ENCODE measurements at regions not wholly inside any gene's neighbourhood (a gene's known extent, or its start where the extent isn't known, plus 50 kb on each side); places are given as distances from the start of the nearest gene placed in this dataset.
A peak's percentile ranks its signal among the peaks of the same experiment; 100 is the strongest.

DNA sequence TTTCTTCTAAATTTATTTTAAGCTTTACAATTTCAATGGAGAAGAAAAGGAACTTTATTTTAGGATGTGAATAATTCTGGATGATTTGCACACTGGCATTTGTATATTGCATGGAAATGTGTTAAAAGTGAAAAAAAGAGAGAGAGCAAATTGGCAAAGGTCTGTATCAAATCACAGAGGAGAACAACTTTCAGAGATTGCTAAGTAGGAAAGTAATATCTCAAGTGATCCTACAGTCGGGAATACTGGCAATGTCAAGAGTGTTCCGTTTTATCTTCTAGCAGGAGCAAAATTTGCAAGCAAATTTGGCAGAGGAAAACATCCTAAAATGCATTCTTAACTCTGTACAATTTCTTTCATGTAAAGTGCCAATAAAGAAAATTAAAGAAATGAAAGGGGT is 97.1 kb upstream of the TMC3 start:
- H4K20me1 ChIP-seq (ENCODE audit: insufficient read depth, low read length) = no peaks in the 10 kb centered on the region
- no peak for ATAC-seq (ENCODE audit: insufficient read depth, low read depth)
- H3K27ac ChIP-seq (ENCODE audit: low read length) = no peak overlapping the region

DNA sequence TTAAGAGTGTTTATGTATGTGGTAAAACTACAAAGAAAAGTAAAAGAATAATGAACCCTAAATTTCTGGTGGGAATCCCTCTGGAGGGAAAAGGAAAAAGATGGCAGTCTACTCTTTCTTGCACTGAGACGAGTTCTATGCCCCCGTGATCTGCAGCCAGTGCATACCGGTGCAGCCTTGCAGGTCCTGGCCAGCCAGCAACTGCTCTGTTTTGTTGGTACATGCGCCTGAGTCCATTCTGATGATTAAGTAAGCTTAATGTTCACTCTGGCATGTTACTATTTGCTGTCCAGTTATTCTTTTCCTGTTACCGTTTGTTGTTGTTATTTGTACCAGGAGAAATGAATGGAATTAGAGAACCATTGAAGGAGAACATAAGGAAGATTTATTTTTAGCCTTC is 95.1 kb upstream of the TMC3 start:
- no peak overlapping the region for H3K4me2 ChIP-seq (ENCODE audit: insufficient read depth, low read length)
- no peaks in the 10 kb centered on the region for H4K20me1 ChIP-seq (ENCODE audit: insufficient read depth, low read length)
- H3K27me3 ChIP-seq (ENCODE audit: insufficient read depth, low read length, poor library complexity) = no peaks in the 10 kb centered on the region
- H3K36me3 ChIP-seq (ENCODE audit: insufficient read depth, low read length) = no peaks in the 10 kb centered on the region
- H2AFZ ChIP-seq (ENCODE audit: low read depth, low read length) = no peak overlapping the region
- DNase-seq (no peak), ATAC-seq (ENCODE audit: insufficient read depth, low read depth) (no peak)
- H3K79me2 ChIP-seq (ENCODE audit: insufficient read depth, low read length) = no peaks in the 10 kb centered on the region
- H3K9me3 ChIP-seq (ENCODE audit: insufficient read depth, low read length, severe bottlenecking) = peaks cover 6% of the 10 kb centered on the region
- H3K9ac ChIP-seq (ENCODE audit: low read depth, low read length) = no peak overlapping the region
- H3K27ac ChIP-seq (ENCODE audit: low read length) = no peak overlapping the region
- H3K4me1 ChIP-seq (ENCODE audit: insufficient read depth, low read length) = 0 out of 2 replicates have a peak, but pooled peaks cover 6% of the 10 kb centered on the region
- H3K4me3 ChIP-seq (ENCODE audit: low read depth in 1 of 2, low read length in 2 of 2) = no peak overlapping the region
- TF ChIP-seq, protein P1, sequence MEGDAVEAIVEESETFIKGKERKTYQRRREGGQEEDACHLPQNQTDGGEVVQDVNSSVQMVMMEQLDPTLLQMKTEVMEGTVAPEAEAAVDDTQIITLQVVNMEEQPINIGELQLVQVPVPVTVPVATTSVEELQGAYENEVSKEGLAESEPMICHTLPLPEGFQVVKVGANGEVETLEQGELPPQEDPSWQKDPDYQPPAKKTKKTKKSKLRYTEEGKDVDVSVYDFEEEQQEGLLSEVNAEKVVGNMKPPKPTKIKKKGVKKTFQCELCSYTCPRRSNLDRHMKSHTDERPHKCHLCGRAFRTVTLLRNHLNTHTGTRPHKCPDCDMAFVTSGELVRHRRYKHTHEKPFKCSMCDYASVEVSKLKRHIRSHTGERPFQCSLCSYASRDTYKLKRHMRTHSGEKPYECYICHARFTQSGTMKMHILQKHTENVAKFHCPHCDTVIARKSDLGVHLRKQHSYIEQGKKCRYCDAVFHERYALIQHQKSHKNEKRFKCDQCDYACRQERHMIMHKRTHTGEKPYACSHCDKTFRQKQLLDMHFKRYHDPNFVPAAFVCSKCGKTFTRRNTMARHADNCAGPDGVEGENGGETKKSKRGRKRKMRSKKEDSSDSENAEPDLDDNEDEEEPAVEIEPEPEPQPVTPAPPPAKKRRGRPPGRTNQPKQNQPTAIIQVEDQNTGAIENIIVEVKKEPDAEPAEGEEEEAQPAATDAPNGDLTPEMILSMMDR (IDR thresholded peaks at IDR 0.05; ENCODE audit: borderline replicate concordance, extremely low read depth, low read length, poor library complexity, severe bottlenecking) = no peak
- TF ChIP-seq EZH2 (IDR thresholded peaks at IDR 0.05; ENCODE audit: borderline replicate concordance, low read depth, low read length, severe bottlenecking) = no peak

More for the DNA sequence above, 97.1 kb upstream of the TMC3 start:
- Histone ChIP-seq H3K9me3 (ENCODE audit: insufficient read depth, low read length, severe bottlenecking) (no peaks in the 10 kb centered on the region), H3K4me1 (ENCODE audit: insufficient read depth, low read length) (no peaks in the 10 kb centered on the region), H3K4me3 (ENCODE audit: low read depth in 1 of 2, low read length in 2 of 2) (no peak overlapping the region), H3K27me3 (ENCODE audit: insufficient read depth, low read length, poor library complexity) (no peaks in the 10 kb centered on the region), H3K4me2 (ENCODE audit: insufficient read depth, low read length) (no peak overlapping the region), H2AFZ (ENCODE audit: low read depth, low read length) (no peak overlapping the region), H3K36me3 (ENCODE audit: insufficient read depth, low read length) (no peaks in the 10 kb centered on the region), H3K79me2 (ENCODE audit: insufficient read depth, low read length) (no peaks in the 10 kb centered on the region), H3K9ac (ENCODE audit: low read depth, low read length) (no peak overlapping the region)
- TF ChIP-seq, protein P1 (IDR thresholded peaks at IDR 0.05; ENCODE audit: borderline replicate concordance, extremely low read depth, low read length, poor library complexity, severe bottlenecking) = no peak
- TF ChIP-seq EZH2 (IDR thresholded peaks at IDR 0.05; ENCODE audit: borderline replicate concordance, low read depth, low read length, severe bottlenecking) = no peak
- DNase-seq = no peak

DNA sequence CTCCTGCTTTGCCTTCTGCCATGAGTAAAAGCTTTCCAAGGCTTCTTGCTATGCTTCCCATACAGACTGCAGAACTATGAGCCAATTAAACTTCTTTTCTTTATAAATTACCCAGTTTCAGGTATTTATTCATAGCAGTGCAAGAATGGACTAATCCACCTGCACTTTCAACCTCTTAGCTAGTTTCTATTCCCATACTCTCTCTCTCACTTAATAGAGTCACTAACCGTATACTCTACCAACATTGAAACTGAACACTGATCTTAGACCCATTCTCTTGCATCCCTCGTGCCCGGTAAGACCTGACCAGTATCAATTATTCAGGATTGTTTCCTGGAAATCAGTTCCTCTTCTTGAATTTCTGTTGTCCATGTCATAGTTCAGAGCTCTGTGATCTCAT is 92.7 kb upstream of the TMC3 start:
- H3K27ac ChIP-seq (ENCODE audit: low read length) = no peak overlapping the region
- H4K20me1 ChIP-seq (ENCODE audit: insufficient read depth, low read length) = no peaks in the 10 kb centered on the region
- H3K4me2 ChIP-seq (ENCODE audit: insufficient read depth, low read length) = no peak overlapping the region
- peaks cover 10% of the 10 kb centered on the region for H3K9me3 ChIP-seq (ENCODE audit: insufficient read depth, low read length, severe bottlenecking)
- ATAC-seq (ENCODE audit: insufficient read depth, low read depth) = no peak
- no peak for DNase-seq
- no peaks in the 10 kb centered on the region for H3K36me3 ChIP-seq (ENCODE audit: insufficient read depth, low read length)
- no peaks in the 10 kb centered on the region for H3K79me2 ChIP-seq (ENCODE audit: insufficient read depth, low read length)
- TF ChIP-seq EZH2 (IDR thresholded peaks at IDR 0.05; ENCODE audit: borderline replicate concordance, low read depth, low read length, severe bottlenecking) = no peak
- TF ChIP-seq, protein P1 (IDR thresholded peaks at IDR 0.05; ENCODE audit: borderline replicate concordance, extremely low read depth, low read length, poor library complexity, severe bottlenecking) = no peak
- no peak overlapping the region for H3K4me3 ChIP-seq (ENCODE audit: low read depth in 1 of 2, low read length in 2 of 2)
- no peak overlapping the region for H3K9ac ChIP-seq (ENCODE audit: low read depth, low read length)
- no peak overlapping the region for H2AFZ ChIP-seq (ENCODE audit: low read depth, low read length)
- no peaks in the 10 kb centered on the region for H3K27me3 ChIP-seq (ENCODE audit: insufficient read depth, low read length, poor library complexity)
- 0 out of 2 replicates have a peak, but pooled peaks cover 6% of the 10 kb centered on the region for H3K4me1 ChIP-seq (ENCODE audit: insufficient read depth, low read length)

DNA sequence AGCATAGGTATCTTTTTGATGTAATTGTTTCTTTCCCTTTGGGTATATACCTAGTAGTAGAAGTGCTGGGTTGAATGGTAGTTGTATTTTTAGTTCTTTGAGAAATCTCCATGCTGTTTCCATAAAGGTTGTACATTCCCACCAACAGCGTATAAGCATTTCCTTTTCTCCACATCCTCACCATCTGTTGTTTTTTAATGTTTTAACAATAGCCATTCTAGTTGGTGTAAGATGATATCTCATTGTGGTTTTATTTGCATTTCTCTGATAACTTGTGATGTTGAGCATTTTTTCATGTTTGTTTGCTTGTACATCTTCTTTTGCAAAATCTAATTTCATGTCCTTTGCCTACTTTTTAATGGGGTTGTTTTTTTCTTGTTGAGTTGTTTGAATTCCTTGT is 80.0 kb upstream of the TMC3 start:
- Histone ChIP-seq H4K20me1 (ENCODE audit: insufficient read depth, low read length) (no peaks in the 10 kb centered on the region), H3K4me2 (ENCODE audit: insufficient read depth, low read length) (peak overlapping the region; percentile 17; the same call in 1 of the 2 replicates), H3K36me3 (ENCODE audit: insufficient read depth, low read length) (no peaks in the 10 kb centered on the region), H3K9me3 (ENCODE audit: insufficient read depth, low read length, severe bottlenecking) (peaks cover 6% of the 10 kb centered on the region), H3K27me3 (ENCODE audit: insufficient read depth, low read length, poor library complexity) (no peaks in the 10 kb centered on the region), H3K4me1 (ENCODE audit: insufficient read depth, low read length) (peaks cover 37% of the 10 kb centered on the region), H3K27ac (ENCODE audit: low read length) (no peak overlapping the region), H2AFZ (ENCODE audit: low read depth, low read length) (no peak overlapping the region), H3K9ac (ENCODE audit: low read depth, low read length) (no peak overlapping the region), H3K4me3 (ENCODE audit: low read depth in 1 of 2, low read length in 2 of 2) (no peak overlapping the region), H3K79me2 (ENCODE audit: insufficient read depth, low read length) (no peaks in the 10 kb centered on the region)
- DNase-seq (no peak), ATAC-seq (ENCODE audit: insufficient read depth, low read depth) (no peak)
- TF ChIP-seq EZH2 (IDR thresholded peaks at IDR 0.05; ENCODE audit: borderline replicate concordance, low read depth, low read length, severe bottlenecking) = no peak
- TF ChIP-seq, protein P1 (IDR thresholded peaks at IDR 0.05; ENCODE audit: borderline replicate concordance, extremely low read depth, low read length, poor library complexity, severe bottlenecking) = no peak

Measured in DND-41 (cell line).